GM13977 (cell line): ENCODE measurements at regions not wholly inside any gene's neighbourhood (a gene's known extent, or its start where the extent isn't known, plus 50 kb on each side); places are given as distances from the start of the nearest gene placed in this dataset.
"Not testable (repeated sequence)": the region's sequence is repeated elsewhere in the genome, so short reads cannot be mapped to it uniquely, and the experiment has no call there.

Source experiments
- DNase-seq: peaks from one replicate; pipeline ENCODE4 v3.0.0; 2012; ENCODE audit warnings: low spot score
- in situ Hi-C: fragments of 300-500 bp; cut with MboI; formaldehyde crosslinking; loops from one replicate; pipeline ENCODE4 v1.12.0; 2022; ENCODE audit warnings: low sequenced_read_pairs, low pct_unique_long_range_greater_than_20kb, mixed read lengths, inconsistent platforms; ENCODE audit not compliant: unreplicated experiment
- TF ChIP-seq, protein P1 (sequence below): IDR thresholded peaks from 2 replicates; pipeline ENCODE4 v1.5.1; 2012; ENCODE audit warnings: mild to moderate bottlenecking, control low read depth; ENCODE audit not compliant: insufficient read depth; ENCODE audit errors: extremely low read depth, missing control alignments

DNA sequence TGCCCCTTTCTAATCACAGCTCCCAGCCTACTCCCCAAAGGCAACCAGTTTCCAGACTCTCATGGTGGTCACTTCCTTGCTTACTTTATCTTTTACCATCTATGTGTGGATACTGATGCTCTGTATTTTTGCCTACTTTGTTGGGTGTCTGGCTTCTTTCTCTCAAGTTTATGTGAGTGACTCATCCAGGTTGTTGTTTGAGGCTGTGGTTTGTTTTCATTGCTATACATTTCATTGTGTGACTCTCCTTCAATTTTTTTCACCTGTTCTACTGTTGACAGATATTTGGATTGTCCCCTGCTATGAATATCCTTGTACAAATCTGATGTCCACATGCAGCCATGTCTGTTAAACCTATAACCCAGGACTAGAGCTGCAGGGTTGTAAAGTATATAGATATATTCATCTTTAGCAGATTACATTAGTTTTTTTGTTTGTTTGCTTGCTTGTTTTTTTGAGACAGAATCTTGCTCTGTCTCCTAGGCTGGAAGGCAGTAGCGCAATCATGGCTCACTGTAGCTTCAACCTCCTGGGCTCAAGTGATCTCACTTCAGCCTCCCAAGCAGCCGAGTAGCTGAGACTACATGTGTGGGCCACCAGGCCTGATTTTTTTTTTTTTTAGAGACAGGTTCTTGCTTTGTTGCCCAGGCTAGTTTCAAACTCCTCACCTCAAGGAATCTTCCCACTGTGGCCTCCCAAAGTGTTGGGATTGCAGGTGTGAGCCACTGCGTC is 72.9 kb upstream of the EEF1E1 start:
- no peak for DNase-seq
- TF ChIP-seq, protein P1, sequence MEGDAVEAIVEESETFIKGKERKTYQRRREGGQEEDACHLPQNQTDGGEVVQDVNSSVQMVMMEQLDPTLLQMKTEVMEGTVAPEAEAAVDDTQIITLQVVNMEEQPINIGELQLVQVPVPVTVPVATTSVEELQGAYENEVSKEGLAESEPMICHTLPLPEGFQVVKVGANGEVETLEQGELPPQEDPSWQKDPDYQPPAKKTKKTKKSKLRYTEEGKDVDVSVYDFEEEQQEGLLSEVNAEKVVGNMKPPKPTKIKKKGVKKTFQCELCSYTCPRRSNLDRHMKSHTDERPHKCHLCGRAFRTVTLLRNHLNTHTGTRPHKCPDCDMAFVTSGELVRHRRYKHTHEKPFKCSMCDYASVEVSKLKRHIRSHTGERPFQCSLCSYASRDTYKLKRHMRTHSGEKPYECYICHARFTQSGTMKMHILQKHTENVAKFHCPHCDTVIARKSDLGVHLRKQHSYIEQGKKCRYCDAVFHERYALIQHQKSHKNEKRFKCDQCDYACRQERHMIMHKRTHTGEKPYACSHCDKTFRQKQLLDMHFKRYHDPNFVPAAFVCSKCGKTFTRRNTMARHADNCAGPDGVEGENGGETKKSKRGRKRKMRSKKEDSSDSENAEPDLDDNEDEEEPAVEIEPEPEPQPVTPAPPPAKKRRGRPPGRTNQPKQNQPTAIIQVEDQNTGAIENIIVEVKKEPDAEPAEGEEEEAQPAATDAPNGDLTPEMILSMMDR: no peak
- in situ Hi-C loops: no loop called here

DNA sequence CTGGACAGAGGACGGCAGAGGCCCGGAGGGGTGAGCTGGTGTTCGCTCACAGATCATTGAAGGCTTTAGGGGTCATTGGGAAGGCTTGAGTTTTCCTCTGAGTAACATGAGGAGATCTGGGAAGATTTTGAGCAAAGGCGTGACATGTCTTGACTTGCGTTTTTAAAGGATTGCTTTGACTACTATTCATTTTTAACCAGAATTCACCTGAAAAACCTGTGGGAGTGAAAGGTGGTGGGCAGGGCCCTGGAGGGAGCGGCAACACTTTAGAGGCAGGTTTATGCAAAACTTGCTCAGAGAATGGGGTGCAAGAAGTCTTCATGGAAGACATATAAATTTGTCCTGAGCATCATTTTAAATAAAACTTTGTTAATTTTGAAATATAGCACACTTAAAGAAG is 72.2 kb upstream of the EEF1E1 start:
- in situ Hi-C loops: no loop called here
- TF ChIP-seq, protein P1: no peak
- no peak for DNase-seq

DNA sequence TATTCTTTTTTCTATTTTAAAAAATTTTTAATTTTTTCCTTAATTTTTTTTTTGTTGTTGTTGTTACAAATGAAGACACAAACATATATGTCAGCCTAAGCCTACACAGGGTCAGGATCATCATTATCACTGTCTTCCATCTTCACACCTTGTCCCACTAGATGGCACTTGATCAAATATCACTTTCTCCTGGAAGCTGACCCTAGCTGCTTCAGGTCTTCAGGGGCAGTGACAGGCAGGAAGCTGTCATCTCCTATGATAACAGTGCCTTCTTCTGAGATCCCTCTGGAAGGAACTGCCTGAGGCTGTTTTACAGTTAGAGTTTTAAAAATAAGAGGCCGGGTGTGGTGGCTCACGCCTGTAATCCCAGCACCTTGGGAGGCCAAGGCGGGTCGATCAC is 70.2 kb upstream of the EEF1E1 start:
- in situ Hi-C loops: no loop called here
- TF ChIP-seq, protein P1: no peak
- no peak for DNase-seq

DNA sequence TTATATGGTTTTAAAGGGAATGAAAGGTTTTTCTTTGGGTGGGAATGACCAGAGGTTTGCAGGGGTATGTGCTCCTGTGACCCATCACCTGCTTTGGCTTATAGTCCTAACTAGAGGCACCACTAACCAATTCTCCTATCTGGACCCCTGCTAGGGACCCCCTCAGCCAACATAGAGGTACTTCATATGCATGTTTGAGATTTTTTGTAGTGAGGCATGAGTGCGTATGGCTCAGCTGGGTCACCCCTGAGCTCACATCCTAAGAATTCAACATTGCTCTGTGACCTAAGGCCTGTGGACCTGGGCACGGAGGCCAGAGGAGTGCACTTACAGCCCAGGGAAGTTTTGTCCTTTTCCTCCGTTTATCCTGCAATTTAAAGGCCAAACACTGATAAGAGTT is 68.4 kb upstream of the EEF1E1 start:
- TF ChIP-seq, protein P1: no peak
- no peak for DNase-seq
- in situ Hi-C loops: no loop called here

DNA sequence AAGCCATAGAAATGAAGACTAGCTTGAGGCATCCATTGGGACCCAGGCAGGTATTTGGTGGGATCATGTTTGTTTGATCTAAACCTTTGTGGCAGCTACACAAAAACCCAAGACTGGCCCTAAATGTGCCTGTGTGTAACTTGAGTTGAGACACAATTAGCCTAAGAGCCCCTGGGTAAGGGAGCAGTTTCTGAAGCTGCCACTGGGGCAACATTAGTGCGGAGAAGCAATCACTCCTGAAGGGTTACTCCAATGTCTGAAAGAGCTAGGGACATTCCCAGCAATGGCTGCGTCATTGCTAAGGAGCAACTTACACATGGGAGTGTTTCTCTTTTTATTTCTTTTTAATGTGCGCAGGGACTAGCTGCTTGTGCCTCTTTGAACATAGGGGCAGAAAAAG is 67.9 kb upstream of the EEF1E1 start:
- TF ChIP-seq, protein P1: no peak
- DNase-seq: no peak
- in situ Hi-C loops: no loop called here

DNA sequence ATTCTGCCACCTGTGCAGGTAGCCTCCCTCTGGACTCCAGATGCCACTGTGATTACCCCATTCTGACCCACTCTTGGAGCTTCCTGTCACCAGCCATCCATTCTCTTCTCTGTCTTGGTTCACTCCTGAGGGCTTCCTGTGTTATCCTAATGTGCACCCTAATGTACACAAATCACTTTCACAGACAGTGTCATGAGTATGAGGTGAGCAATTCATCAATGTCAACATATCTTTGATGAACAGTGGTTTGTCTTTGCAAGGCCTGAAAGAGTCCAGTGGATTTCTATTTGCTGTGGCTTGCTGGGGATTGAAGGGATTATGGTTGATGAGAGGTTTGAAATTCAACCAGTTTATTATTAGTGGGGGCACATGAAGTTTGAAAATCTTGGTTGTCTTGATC is 63.8 kb upstream of the EEF1E1 start:
- DNase-seq: no peak
- in situ Hi-C loops: no loop called here
- TF ChIP-seq, protein P1: no peak

DNA sequence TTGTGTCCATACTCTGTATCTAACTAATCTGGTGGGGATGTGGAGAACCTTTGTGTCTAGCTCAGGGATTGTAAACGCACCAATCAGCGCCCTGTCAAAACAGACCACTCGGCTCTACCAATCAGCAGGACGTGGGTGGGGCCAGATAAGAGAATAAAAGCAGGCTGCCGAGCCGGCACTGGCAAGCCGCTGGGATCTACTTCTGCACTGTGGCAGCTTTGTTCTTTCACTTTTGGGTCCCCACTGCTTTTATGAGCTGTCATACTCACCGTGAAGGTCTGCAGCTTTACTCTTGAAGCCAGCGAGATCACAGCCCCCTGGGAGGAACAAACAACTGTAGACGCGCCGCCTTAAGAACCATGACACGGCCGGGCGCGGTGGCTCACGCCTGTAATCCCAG is 62.7 kb upstream of the EEF1E1 start:
- in situ Hi-C loops, DNase-seq: not testable (repeated sequence)

DNA sequence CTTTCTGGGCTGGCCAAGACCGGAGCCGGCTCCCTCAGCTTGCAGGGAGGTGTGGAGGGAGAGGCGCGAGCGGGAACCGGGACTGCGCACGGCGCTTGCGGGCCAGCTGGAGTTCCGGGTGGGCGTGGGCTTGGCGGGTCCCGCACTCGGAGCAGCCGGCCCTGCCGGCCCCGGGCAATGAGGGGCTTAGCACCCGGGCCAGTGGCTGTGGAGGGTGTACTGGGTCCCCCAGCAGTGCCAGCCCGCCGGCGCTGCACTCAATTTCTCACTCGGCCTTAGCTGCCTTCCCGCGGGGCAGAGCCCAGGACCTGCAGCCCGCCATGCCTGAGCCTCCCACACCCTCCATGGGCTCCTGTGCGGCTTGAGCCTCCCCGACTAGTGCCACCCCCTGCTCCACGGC is 61.9 kb upstream of the EEF1E1 start:
- DNase-seq, in situ Hi-C loops: not testable (repeated sequence)
